IMR-90 (cell line): ENCODE measurements at regions not wholly inside any gene's neighbourhood (a gene's known extent, or its start where the extent isn't known, plus 50 kb on each side); places are given as distances from the start of the nearest gene placed in this dataset.
"Not testable (repeated sequence)": the region's sequence is repeated elsewhere in the genome, so short reads cannot be mapped to it uniquely, and the experiment has no call there.

Experiments
- ATAC-seq: fragments of 200-7000 bp; cut with Tn5 transposase; 2 replicates; pipeline ENCODE4 v1.9.1; 2020; ENCODE audit warnings: low read depth, mild to moderate bottlenecking, moderate library complexity
- BruUV-seq: library from RNA; stranded (reverse); fragments of 400-500 nt; replicated peaks from 2 replicates; lab custom pipeline; 2021; lab: Mats Ljungman, UMichigan
- CTCF ChIA-PET: fragments of 300-600 bp; formaldehyde crosslinking; extraction: SDS; loops from one replicate; lab custom pipeline; 2021; ENCODE audit warnings: antibody characterized with exemption; lab: Yijun Ruan, JAX
- POLR2A ChIA-PET: fragments of 300-600 bp; sonication (Branson Sonifier 250); formaldehyde crosslinking; loops from one replicate; lab custom pipeline; 2022; ENCODE audit warnings: antibody characterized with exemption; ENCODE audit not compliant: unreplicated experiment; lab: Charles Lee
- DNase-seq: peaks from one replicate; pipeline ENCODE4 v3.0.0; 2013
- H2AFZ ChIP-seq: replicated peaks from 2 replicates; pipeline ENCODE3; 2013; ENCODE audit warnings: low read length, mild to moderate bottlenecking; ENCODE audit not compliant: poor library complexity
- H2AK5ac ChIP-seq: 2 replicates; pipeline ENCODE4 v1.6.1; 2013; ENCODE audit warnings: low read depth, low read length, inconsistent platforms
- H2AK9ac ChIP-seq: replicated peaks from 2 replicates; pipeline ENCODE3; 2013; ENCODE audit warnings: mild to moderate bottlenecking, low read depth, low read length, moderate library complexity; ENCODE audit not compliant: poor library complexity
- H2BK120ac ChIP-seq: 2 replicates; pipeline ENCODE4 v1.6.1; 2013; ENCODE audit warnings: low read depth, low read length, inconsistent platforms
- H2BK15ac ChIP-seq: 3 replicates; pipeline ENCODE4 v1.6.1; 2013; ENCODE audit warnings: low read depth, low read length, inconsistent platforms
- H2BK20ac ChIP-seq: 2 replicates; pipeline ENCODE4 v1.6.1; 2013; ENCODE audit warnings: low read depth, mild to moderate bottlenecking, inconsistent platforms, low read length, moderate library complexity
- H2BK5ac ChIP-seq: 2 replicates; pipeline ENCODE4 v1.6.1; 2013; ENCODE audit warnings: mild to moderate bottlenecking, low read depth, low read length, inconsistent platforms; ENCODE audit not compliant: poor library complexity, severe bottlenecking
- H3K14ac ChIP-seq: replicated peaks from 2 replicates; pipeline ENCODE4 v1.6.1; 2013; ENCODE audit warnings: low read depth, low read length, inconsistent platforms
- H3K18ac ChIP-seq: 2 replicates; pipeline ENCODE4 v1.6.1; 2013; ENCODE audit warnings: low read depth, low read length, control low read depth
- H3K23ac ChIP-seq: 2 replicates; pipeline ENCODE4 v1.6.1; 2013; ENCODE audit warnings: low read depth, low read length, inconsistent platforms
- H3K27ac ChIP-seq: 2 replicates; pipeline ENCODE4 v1.5.1; 2013; ENCODE audit warnings: mild to moderate bottlenecking, control low read depth, low read length; ENCODE audit not compliant: insufficient read depth
- H3K27me3 ChIP-seq: 2 replicates; pipeline ENCODE4 v1.6.1; 2013; ENCODE audit warnings: low read length; ENCODE audit not compliant: control insufficient read depth, insufficient read depth
- H3K36me3 ChIP-seq: 2 replicates; pipeline ENCODE4 v1.6.1; 2013; ENCODE audit warnings: low read length, mixed read lengths; ENCODE audit not compliant: control insufficient read depth, insufficient read depth
- H3K4ac ChIP-seq: 2 replicates; pipeline ENCODE4 v1.6.1; 2013; ENCODE audit warnings: low read depth, low read length, inconsistent platforms
- H3K4me1 ChIP-seq: 2 replicates; pipeline ENCODE4 v1.6.1; 2013; ENCODE audit warnings: low read length, mixed read lengths; ENCODE audit not compliant: control insufficient read depth, insufficient read depth
- H3K4me2 ChIP-seq: 2 replicates; pipeline ENCODE4 v1.6.1; 2013; ENCODE audit warnings: low read depth, mild to moderate bottlenecking, control low read depth, low read length, moderate library complexity
- H3K4me3 ChIP-seq: 2 replicates; pipeline ENCODE4 v1.5.1; 2013; ENCODE audit warnings: low read depth, mild to moderate bottlenecking, control low read depth, low read length, moderate library complexity; ENCODE audit not compliant: insufficient read depth
- H3K56ac ChIP-seq: 2 replicates; pipeline ENCODE4 v1.6.1; 2013; ENCODE audit warnings: low read length, inconsistent platforms; ENCODE audit not compliant: insufficient read depth; ENCODE audit errors: extremely low read depth
- H3K79me1 ChIP-seq, 2 experiments: 2 replicates each; pipeline ENCODE4 v1.6.1; 2013; ENCODE audit warnings: low read length in 2 of 2, inconsistent platforms in 1 of 2, low read depth in 1 of 2
- H3K9ac ChIP-seq: 2 replicates; pipeline ENCODE4 v1.6.1; 2013; ENCODE audit warnings: low read depth, low read length, control low read depth
- H3K9me1 ChIP-seq: 2 replicates; pipeline ENCODE4 v1.6.1; 2013; ENCODE audit warnings: low read length, inconsistent platforms; ENCODE audit not compliant: insufficient read depth
- H3K9me3 ChIP-seq: 2 replicates; pipeline ENCODE4 v1.6.1; 2013; ENCODE audit warnings: low read length; ENCODE audit not compliant: control insufficient read depth, insufficient read depth
- H4K20me1 ChIP-seq: 2 replicates; pipeline ENCODE4 v1.6.1; 2013; ENCODE audit warnings: low read length, inconsistent platforms; ENCODE audit not compliant: insufficient read depth
- H4K5ac ChIP-seq: 2 replicates; pipeline ENCODE4 v1.6.1; 2013; ENCODE audit warnings: mild to moderate bottlenecking, low read depth, low read length, control low read depth
- H4K8ac ChIP-seq, 2 experiments: 2 replicates each; pipeline ENCODE4 v1.6.1; 2013; ENCODE audit warnings: low read depth in 2 of 2, low read length in 2 of 2, control low read depth in 1 of 2, inconsistent platforms in 1 of 2
- H4K91ac ChIP-seq: 2 replicates; pipeline ENCODE4 v1.6.1; 2013; ENCODE audit warnings: low read depth, low read length, inconsistent platforms; ENCODE audit not compliant: insufficient read depth
- WGBS, 2 experiments: methylation state at CpG; one replicate each; pipeline versions ENCODE4 v1.1.5 to v1.1.7; 2013; ENCODE audit warnings: missing lambda C conversion rate in 2 of 2; ENCODE audit not compliant: insufficient read length in 1 of 2; ENCODE audit errors: extremely low coverage in 2 of 2; 5-methylcytosine and 5-hydroxymethylcytosine counted together
- dilution Hi-C: fragments of 300-500 bp; cut with HindIII; formaldehyde crosslinking; loops from one replicate; pipeline ENCODE4 v1.14.3; 2018; ENCODE audit warnings: low sequenced_read_pairs; ENCODE audit not compliant: unreplicated experiment
- in situ Hi-C: fragments of 300-500 bp; cut with MboI; formaldehyde crosslinking; loops from 3 replicates; pipeline ENCODE4 v1.14.3; 2019; ENCODE audit warnings: low sequenced_read_pairs, inconsistent platforms, mixed read lengths
- intact Hi-C: fragments of 100-400 bp; cut with micrococcal nuclease; formaldehyde crosslinking; loops from 2 replicates; pipeline ENCODE4 v1.10.0; 2022

DNA sequence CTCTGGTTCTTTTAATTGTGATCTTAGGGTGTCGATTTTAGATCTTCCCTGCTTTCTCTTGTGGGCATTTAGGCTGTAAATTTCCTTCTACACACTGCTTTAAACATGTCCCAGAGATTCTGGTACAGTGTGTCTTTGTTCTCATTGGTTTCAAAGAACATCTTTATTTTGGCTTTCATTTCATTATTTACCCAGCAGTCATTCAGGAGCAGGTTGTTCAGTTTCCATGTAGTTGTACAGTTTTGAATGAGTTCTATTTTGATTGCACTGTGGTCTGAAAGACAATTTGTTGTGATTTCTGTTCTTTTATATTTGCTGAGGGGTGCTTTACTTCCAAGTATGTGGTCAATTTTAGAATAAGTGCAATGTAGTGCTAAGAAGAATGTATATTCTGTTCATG, 423.8 kb downstream of the PIK3C3 start:
- H3K9me3 ChIP-seq, H2BK5ac ChIP-seq, H3K27me3 ChIP-seq, BruUV-seq, in situ Hi-C loops, CTCF ChIA-PET, H4K5ac ChIP-seq, H3K27ac ChIP-seq, H2AK5ac ChIP-seq, H2BK20ac ChIP-seq, H4K8ac ChIP-seq, H4K91ac ChIP-seq, H3K14ac ChIP-seq, H3K18ac ChIP-seq, POLR2A ChIA-PET, H3K9ac ChIP-seq, DNase-seq, H3K36me3 ChIP-seq, H2AFZ ChIP-seq, H2BK15ac ChIP-seq, H3K23ac ChIP-seq, H3K9me1 ChIP-seq, H3K4me3 ChIP-seq, ATAC-seq, intact Hi-C loops, H2BK120ac ChIP-seq, H3K79me1 ChIP-seq, H3K4me1 ChIP-seq, H3K4me2 ChIP-seq, H3K56ac ChIP-seq, H3K4ac ChIP-seq, H4K20me1 ChIP-seq, dilution Hi-C loops, H2AK9ac ChIP-seq: not testable (repeated sequence)
- no CpG with 5 or more reads among the region's 1 CpG for WGBS, 2 experiments

DNA sequence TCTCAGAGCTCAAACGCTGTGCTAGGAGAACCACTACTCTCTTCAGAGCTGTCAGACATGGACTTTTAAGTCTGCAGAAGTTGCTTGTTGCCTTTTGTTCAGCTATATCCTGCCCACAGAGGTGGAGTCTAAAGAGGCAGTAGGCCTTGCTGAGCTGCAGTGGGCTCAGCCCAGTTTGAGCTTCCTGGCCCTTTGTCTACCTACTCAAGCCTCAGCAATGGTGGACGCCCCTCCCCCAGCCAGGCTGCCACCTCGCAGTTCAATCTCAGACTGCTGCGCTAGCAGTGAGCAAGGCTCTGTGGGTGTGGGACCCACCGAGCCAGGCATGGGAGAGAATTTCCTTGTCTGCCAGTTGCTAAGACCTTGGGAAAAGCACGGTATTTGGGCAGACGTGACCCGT, 426.2 kb downstream of the PIK3C3 start:
- H3K4ac ChIP-seq, dilution Hi-C loops, H4K20me1 ChIP-seq, H3K9me3 ChIP-seq, H2BK15ac ChIP-seq, H3K9ac ChIP-seq, POLR2A ChIA-PET, H3K4me2 ChIP-seq, ATAC-seq, DNase-seq, H4K5ac ChIP-seq, H3K79me1 ChIP-seq, H2BK120ac ChIP-seq, H3K9me1 ChIP-seq, H2BK20ac ChIP-seq, in situ Hi-C loops, H3K4me3 ChIP-seq, H3K36me3 ChIP-seq, H3K27me3 ChIP-seq, CTCF ChIA-PET, H2AK5ac ChIP-seq, H3K56ac ChIP-seq, H3K27ac ChIP-seq, H3K14ac ChIP-seq, H2BK5ac ChIP-seq, H3K18ac ChIP-seq, BruUV-seq, H3K23ac ChIP-seq, H2AFZ ChIP-seq, H2AK9ac ChIP-seq, H4K8ac ChIP-seq, intact Hi-C loops, H4K91ac ChIP-seq, H3K4me1 ChIP-seq: not testable (repeated sequence)
- 60% methylated on average over 3 of the region's 8 CpGs; no CpG with 5 or more reads in 1 of the 2 experiments for WGBS, 2 experiments
